Inflammatory macrophage treated with lipopolysaccharide for 1 hour (primary cell): ENCODE measurements at regions not wholly inside any gene's neighbourhood (a gene's known extent, or its start where the extent isn't known, plus 50 kb on each side); places are given as distances from the start of the nearest gene placed in this dataset.
A peak's percentile ranks its signal among the peaks of the same experiment; 100 is the strongest.
"Not testable (repeated sequence)": the region's sequence is repeated elsewhere in the genome, so short reads cannot be mapped to it uniquely, and the experiment has no call there.

Experiments
- DNase-seq, 2 donors: peaks; one replicate each; pipeline ENCODE4 v3.0.0-alpha.2; 2020 to 2022

- DNase-seq, result no peak
These were observed 1137.0 kb downstream of the HACE1 start for GRCh38 chr6:103722683-103723082.

- no peak for DNase-seq
These were observed 1137.8 kb downstream of the HACE1 start for GRCh38 chr6:103721923-103722322.

- no peak for DNase-seq
These were observed 1139.3 kb downstream of the HACE1 start for GRCh38 chr6:103720393-103720792.

GRCh38 chr6:103719545-103719944 is 1140.2 kb downstream of the HACE1 start:
- no peak for DNase-seq

- no peak for DNase-seq
These were observed 1144.5 kb downstream of the HACE1 start for GRCh38 chr6:103715269-103715668.

- not testable (repeated sequence) for DNase-seq
These were observed 1150.5 kb downstream of the HACE1 start for GRCh38 chr6:103709236-103709635.

- no peak for DNase-seq
These were observed 1152.0 kb downstream of the HACE1 start for GRCh38 chr6:103707596-103708325.

- DNase-seq, result no peak
These were observed 1160.0 kb downstream of the HACE1 start for GRCh38 chr6:103699769-103700168.

GRCh38 chr6:103687430-103687829 is 1172.3 kb downstream of the HACE1 start:
- no peak for DNase-seq

- DNase-seq, result no peak
These were observed 1179.6 kb downstream of the HACE1 start for GRCh38 chr6:103680116-103680515.

- no peak for DNase-seq
These were observed 1182.4 kb downstream of the HACE1 start for GRCh38 chr6:103677290-103677689.

GRCh38 chr6:103675807-103676406 is 1183.8 kb downstream of the HACE1 start:
- peak in 1 of 2 donors; percentile 2 for DNase-seq

- no peak for DNase-seq
These were observed 1184.9 kb downstream of the HACE1 start for GRCh38 chr6:103674790-103675189.

- no peak for DNase-seq
These were observed 1187.5 kb downstream of the HACE1 start for GRCh38 chr6:103672169-103672568.

- DNase-seq, result no peak
These were observed 1230.1 kb downstream of the HACE1 start for GRCh38 chr6:103629613-103630012.

GRCh38 chr6:103617642-103618041 is 1242.1 kb downstream of the HACE1 start:
- no peak for DNase-seq

GRCh38 chr6:103587722-103588121 is 1272.0 kb downstream of the HACE1 start:
- no peak for DNase-seq

GRCh38 chr6:103578115-103578514 is 1281.6 kb downstream of the HACE1 start:
- DNase-seq, result no peak

- DNase-seq, result no peak
These were observed 1289.3 kb downstream of the HACE1 start for GRCh38 chr6:103570431-103570830.

GRCh38 chr6:103554911-103555310 is 1304.8 kb downstream of the HACE1 start:
- no peak for DNase-seq

- DNase-seq, result no peak
These were observed 1321.3 kb downstream of the HACE1 start for GRCh38 chr6:103538381-103538780.

- DNase-seq, result no peak
These were observed 1324.9 kb downstream of the HACE1 start for GRCh38 chr6:103534814-103535213.

GRCh38 chr6:103534095-103534494 is 1325.6 kb downstream of the HACE1 start:
- DNase-seq, result no peak

GRCh38 chr6:103522045-103522444 is 1337.7 kb downstream of the HACE1 start:
- DNase-seq, result no peak

GRCh38 chr6:103516336-103516735 is 1343.4 kb downstream of the HACE1 start:
- DNase-seq, result no peak
